SU-DHL-6 (cell line): ENCODE measurements at regions not wholly inside any gene's neighbourhood (a gene's known extent, or its start where the extent isn't known, plus 50 kb on each side); places are given as distances from the start of the nearest gene placed in this dataset.
"Not testable (repeated sequence)": the region's sequence is repeated elsewhere in the genome, so short reads cannot be mapped to it uniquely, and the experiment has no call there.

Source experiments
- EZH2phosphoT487 ChIP-seq: fragments of 200-600 bp; sonication (generic), shearing (Covaris generic); conservative IDR thresholded peaks from 2 replicates; pipeline ENCODE4 v1.6.1; 2018; ENCODE audit warnings: mild to moderate bottlenecking, antibody characterized with exemption, low read length, moderate library complexity, mixed read lengths
- TF ChIP-seq, protein P1 (sequence below): fragments of 200-600 bp; sonication (generic); IDR thresholded peaks from one replicate; pipeline ENCODE4 v1.5.1; 2017; ENCODE audit warnings: antibody characterized with exemption, mild to moderate bottlenecking, low read length, moderate library complexity; ENCODE audit not compliant: insufficient read depth, poor library complexity, severe bottlenecking

DNA sequence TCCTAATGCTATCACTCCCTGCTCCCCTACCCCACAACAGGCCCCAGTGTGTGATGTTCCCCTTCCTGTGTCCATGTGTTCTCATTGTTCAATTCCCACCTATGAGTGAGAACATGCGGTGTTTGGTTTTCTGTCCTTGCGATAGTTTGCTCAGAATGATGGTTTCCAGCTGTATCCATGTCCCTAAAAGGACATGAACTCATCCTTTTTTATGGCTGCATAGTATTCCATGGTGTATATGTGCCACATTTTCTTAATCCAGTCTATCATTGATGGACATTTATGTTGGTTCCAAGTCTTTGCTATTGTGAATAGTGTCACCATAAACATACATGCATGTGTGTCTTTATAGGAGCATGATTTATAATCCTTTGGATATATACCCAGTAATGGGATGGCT, 80.4 kb upstream of the B3GAT1 start:
- TF ChIP-seq, protein P1, sequence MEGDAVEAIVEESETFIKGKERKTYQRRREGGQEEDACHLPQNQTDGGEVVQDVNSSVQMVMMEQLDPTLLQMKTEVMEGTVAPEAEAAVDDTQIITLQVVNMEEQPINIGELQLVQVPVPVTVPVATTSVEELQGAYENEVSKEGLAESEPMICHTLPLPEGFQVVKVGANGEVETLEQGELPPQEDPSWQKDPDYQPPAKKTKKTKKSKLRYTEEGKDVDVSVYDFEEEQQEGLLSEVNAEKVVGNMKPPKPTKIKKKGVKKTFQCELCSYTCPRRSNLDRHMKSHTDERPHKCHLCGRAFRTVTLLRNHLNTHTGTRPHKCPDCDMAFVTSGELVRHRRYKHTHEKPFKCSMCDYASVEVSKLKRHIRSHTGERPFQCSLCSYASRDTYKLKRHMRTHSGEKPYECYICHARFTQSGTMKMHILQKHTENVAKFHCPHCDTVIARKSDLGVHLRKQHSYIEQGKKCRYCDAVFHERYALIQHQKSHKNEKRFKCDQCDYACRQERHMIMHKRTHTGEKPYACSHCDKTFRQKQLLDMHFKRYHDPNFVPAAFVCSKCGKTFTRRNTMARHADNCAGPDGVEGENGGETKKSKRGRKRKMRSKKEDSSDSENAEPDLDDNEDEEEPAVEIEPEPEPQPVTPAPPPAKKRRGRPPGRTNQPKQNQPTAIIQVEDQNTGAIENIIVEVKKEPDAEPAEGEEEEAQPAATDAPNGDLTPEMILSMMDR, result not testable (repeated sequence)
- TF ChIP-seq EZH2phosphoT487, result not testable (repeated sequence)
